ENCODE measurements at regions not wholly inside any gene's neighbourhood (a gene's known extent, or its start where the extent isn't known, plus 50 kb on each side); places are given as distances from the start of the nearest gene placed in this dataset.

DNA sequence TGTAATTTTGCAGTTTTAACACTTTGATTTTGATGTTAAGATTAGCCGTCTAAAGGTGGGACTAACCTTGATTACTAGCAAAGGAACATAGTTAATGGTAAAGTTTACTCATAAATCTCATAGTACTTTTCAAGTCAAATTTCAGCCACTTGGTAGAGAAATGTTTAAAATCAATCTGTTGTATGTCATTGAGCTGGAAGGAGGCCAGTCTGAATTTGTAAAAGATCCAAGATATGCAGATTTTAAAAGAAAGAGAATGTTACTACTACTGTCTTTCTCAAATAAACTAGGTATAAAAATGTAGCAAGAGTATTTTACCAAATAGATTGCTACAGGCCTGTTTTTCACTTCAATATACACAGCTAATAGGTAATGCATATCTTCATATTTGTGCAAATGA is 600.8 kb upstream of the SEL1L start:
- no peak overlapping the region for H3K27ac Mint-ChIP-seq
- no peaks in the 10 kb centered on the region for H3K4me1 Mint-ChIP-seq
- no peaks in the 10 kb centered on the region for H3K36me3 Mint-ChIP-seq (ENCODE audit: low read depth)
- no peaks in the 10 kb centered on the region for H3K27me3 Mint-ChIP-seq
- POLR2A ChIA-PET = no interaction called here
- no peak for DNase-seq
- no peak overlapping the region for H3K4me3 Mint-ChIP-seq
- CTCF ChIA-PET = no interaction called here
- ATAC-seq = no peak
- peaks cover 8% of the 10 kb centered on the region for H3K9me3 Mint-ChIP-seq (ENCODE audit: low read depth)
- intact Hi-C loops (cut with DNase I, micrococcal nuclease) = no loop called here

DNA sequence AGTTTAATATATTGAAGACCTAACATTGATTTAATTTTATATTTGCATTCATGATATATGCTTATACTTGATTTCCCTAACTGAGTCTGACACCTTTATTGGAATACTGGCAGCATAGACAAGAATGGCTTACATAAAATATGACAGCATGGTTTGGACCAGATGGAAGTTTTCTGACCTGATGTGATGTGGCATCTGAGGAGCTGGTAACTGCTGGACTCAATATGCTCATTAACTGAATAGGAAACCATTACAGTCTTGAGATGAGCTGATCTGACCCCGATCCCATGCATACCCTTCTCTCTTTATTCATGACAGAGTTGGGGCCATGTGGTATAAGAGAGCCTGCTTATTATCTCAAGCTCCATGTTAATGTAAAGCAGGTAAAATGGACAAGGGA is 604.8 kb upstream of the SEL1L start:
- intact Hi-C loops (cut with DNase I, micrococcal nuclease) = no loop called here
- Mint-ChIP-seq H3K27me3 (no peaks in the 10 kb centered on the region), H3K9me3 (ENCODE audit: low read depth) (peaks cover 14% of the 10 kb centered on the region), H3K27ac (no peak overlapping the region), H3K4me1 (no peaks in the 10 kb centered on the region), H3K4me3 (no peak overlapping the region), H3K36me3 (ENCODE audit: low read depth) (peaks cover 1% of the 10 kb centered on the region)
- DNase-seq = no peak
- POLR2A ChIA-PET = no interaction called here
- CTCF ChIA-PET = no interaction called here
- ATAC-seq = no peak

DNA sequence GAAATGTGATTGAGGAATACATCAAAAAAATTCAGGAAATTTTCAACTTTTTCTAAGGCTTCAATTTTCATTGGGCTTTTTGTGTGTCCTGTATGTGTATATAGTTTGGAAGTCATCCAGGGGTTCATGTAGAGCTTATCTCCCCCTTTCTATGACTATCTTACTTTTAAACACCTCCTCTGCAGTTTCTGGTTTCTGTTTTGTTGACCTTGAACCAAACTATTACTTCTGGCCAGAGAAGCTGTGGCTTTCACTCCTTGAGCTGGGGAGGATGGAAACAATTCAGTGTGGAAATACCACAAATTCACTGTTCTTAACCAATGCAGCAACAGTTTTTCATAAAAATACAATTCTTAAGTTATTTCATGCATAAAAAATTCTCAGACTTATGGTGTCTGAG is 613.2 kb upstream of the SEL1L start:
- ChIA-PET CTCF (no interaction called here), POLR2A (no interaction called here)
- no peak for DNase-seq
- H3K4me1 Mint-ChIP-seq = no peaks in the 10 kb centered on the region
- H3K4me3 Mint-ChIP-seq = no peak overlapping the region
- no peak for ATAC-seq
- H3K36me3 Mint-ChIP-seq (ENCODE audit: low read depth) = no peaks in the 10 kb centered on the region
- intact Hi-C loops (cut with DNase I, micrococcal nuclease) = no loop called here
- H3K9me3 Mint-ChIP-seq (ENCODE audit: low read depth) = peaks cover 3% of the 10 kb centered on the region
- H3K27me3 Mint-ChIP-seq = no peaks in the 10 kb centered on the region
- no peak overlapping the region for H3K27ac Mint-ChIP-seq

DNA sequence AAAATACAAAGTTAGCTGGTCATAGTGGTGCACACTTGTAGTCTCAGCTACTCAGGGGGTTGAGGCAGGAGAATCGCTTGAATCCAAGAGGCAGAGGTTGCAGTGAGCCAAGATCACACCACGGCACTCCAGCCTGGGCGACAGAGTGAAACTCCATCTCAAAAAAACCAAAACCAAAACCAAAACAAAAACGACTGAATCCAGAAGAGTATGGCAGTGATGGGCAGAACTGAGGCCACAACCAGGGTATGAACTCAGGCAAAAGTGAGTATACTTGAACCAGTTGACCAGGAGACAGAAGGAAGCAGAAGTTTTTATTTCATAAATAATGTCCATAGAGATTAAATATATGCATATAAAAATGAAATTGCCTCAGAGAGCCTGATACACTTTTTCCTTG is 620.0 kb upstream of the SEL1L start:
- Mint-ChIP-seq H3K4me3 (no peak overlapping the region), H3K36me3 (ENCODE audit: low read depth) (no peaks in the 10 kb centered on the region), H3K27ac (no peak overlapping the region), H3K27me3 (no peaks in the 10 kb centered on the region), H3K4me1 (no peaks in the 10 kb centered on the region), H3K9me3 (ENCODE audit: low read depth) (no peaks in the 10 kb centered on the region)
- intact Hi-C loops (cut with DNase I, micrococcal nuclease) = no loop called here
- ChIA-PET POLR2A (no interaction called here), CTCF (no interaction called here)
- DNase-seq (no peak), ATAC-seq (no peak)

DNA sequence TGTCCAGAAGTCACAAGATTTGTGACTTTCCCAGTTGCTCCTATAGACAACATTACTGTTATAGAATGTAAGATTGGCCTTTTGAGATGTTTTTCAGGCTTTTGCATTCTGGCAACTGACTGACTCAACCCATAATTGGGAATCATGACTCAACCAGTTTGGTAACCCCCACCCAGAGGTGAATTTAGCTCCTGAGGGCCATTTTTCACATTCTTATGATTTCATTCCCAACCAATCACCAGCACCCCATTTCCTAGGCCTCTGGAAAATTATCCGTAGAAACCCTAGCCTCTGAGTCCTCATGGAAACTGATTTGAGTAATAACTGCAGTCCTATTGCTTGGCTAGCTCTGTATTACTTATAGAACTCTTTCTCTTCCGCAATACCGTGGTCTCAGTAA is 626.0 kb upstream of the SEL1L start:
- ATAC-seq = no peak
- Mint-ChIP-seq H3K4me3 (no peak overlapping the region), H3K4me1 (no peaks in the 10 kb centered on the region), H3K36me3 (ENCODE audit: low read depth) (no peaks in the 10 kb centered on the region), H3K9me3 (ENCODE audit: low read depth) (peaks cover 9% of the 10 kb centered on the region), H3K27ac (no peak overlapping the region), H3K27me3 (no peaks in the 10 kb centered on the region)
- intact Hi-C loops (cut with DNase I, micrococcal nuclease) = no loop called here
- ChIA-PET CTCF (interaction anchor here (0.6 kb wide), 1 partner anchor 32 kb away, joined by 3 read pairs; no protein-coding TSS in a partner anchor), POLR2A (no interaction called here)
- no peak for DNase-seq

DNA sequence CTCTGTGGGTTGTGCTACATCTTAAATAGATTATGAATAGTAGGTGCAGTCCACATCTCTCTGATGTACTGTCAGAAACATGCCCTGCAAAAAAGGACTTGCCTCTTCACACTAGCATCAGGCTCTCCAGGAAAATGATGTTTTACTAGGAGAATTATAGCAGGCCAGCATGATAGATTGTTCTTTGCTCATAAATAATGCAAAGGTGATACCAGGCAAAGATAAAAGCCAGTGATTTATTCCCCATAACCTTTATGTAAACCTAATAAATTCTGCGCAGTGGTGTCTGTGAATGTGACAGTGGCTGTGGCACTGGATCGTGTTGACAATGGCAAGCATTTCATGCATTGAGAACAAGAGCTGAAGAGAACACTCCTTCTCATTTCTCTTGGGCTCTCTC is 646.5 kb upstream of the SEL1L start:
- Mint-ChIP-seq H3K4me1 (no peaks in the 10 kb centered on the region), H3K27ac (no peak overlapping the region), H3K9me3 (ENCODE audit: low read depth) (peaks cover 4% of the 10 kb centered on the region), H3K27me3 (no peaks in the 10 kb centered on the region), H3K36me3 (ENCODE audit: low read depth) (no peaks in the 10 kb centered on the region), H3K4me3 (no peak overlapping the region)
- DNase-seq (no peak), ATAC-seq (no peak)
- POLR2A ChIA-PET = no interaction called here
- CTCF ChIA-PET = no interaction called here
- intact Hi-C loops (cut with DNase I, micrococcal nuclease) = no loop called here

DNA sequence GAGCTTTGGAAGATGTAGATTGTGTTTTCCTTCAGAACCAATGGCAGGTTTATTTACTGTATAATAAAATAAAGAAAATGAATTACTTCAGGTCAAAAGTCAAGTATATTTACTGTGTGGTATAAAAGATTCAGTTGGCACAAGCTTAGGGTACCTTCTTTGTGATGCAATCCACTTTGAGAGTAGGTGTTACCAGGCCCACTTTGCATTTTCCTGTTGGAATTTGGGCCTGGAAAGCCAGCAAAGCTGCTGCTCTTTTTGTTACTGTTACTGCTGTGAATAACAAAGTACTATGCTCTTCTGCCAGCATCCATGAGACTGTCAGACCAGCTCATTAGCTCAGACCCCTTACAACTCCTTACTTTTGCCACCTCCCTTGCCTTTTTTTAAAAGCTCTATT is 649.0 kb upstream of the SEL1L start:
- Mint-ChIP-seq H3K4me3 (no peak overlapping the region), H3K27me3 (no peaks in the 10 kb centered on the region), H3K36me3 (ENCODE audit: low read depth) (no peaks in the 10 kb centered on the region), H3K4me1 (no peaks in the 10 kb centered on the region), H3K9me3 (ENCODE audit: low read depth) (peaks cover 10% of the 10 kb centered on the region), H3K27ac (no peak overlapping the region)
- no peak for DNase-seq
- intact Hi-C loops (cut with DNase I, micrococcal nuclease) = no loop called here
- no peak for ATAC-seq
- POLR2A ChIA-PET = no interaction called here
- CTCF ChIA-PET = no interaction called here

DNA sequence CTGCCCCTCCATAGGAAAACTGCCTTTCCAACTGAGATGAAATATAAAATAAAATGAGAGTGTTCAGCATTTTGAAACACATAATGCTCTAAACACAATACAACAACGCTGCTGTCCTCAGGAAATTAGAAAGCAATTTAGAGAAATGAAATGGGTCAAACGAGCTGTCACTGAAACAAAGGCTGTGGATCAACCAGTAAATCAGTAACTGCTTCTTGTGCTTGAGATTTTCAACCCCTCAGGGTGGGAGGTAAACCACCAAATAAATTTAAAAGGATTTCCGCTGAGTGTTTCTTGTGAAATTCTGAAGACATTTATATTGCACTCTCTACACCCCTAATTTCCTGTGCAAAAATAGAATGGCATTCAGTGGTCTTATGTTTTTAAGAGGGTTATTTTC is 657.1 kb upstream of the SEL1L start:
- ChIA-PET CTCF (no interaction called here), POLR2A (no interaction called here)
- DNase-seq (no peak), ATAC-seq (no peak)
- intact Hi-C loops (cut with DNase I, micrococcal nuclease) = no loop called here
- Mint-ChIP-seq H3K36me3 (ENCODE audit: low read depth) (no peaks in the 10 kb centered on the region), H3K4me1 (no peaks in the 10 kb centered on the region), H3K27ac (no peak overlapping the region), H3K9me3 (ENCODE audit: low read depth) (peaks cover 13% of the 10 kb centered on the region), H3K4me3 (no peak overlapping the region), H3K27me3 (no peaks in the 10 kb centered on the region)

DNA sequence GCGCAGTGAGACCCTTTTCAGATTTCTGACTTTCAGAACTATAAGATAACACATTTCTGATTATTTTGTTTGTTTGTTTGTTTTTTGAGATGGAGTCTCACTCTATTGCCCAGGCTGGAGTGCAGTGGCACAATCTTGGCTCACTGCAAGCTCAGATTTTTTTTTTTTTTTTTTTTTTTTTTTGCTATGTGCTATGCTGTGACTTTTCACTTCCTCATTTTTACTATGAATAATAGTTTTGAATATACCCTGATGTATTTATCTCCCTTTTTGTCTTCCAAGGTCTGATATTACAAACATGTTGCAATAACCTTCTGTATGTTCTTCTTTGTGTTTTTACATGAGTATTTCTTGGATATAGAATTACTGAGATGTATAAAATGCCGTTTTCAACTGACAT is 658.7 kb upstream of the SEL1L start:
- intact Hi-C loops (cut with DNase I, micrococcal nuclease) = no loop called here
- CTCF ChIA-PET = no interaction called here
- peaks cover 6% of the 10 kb centered on the region for H3K9me3 Mint-ChIP-seq (ENCODE audit: low read depth)

DNA sequence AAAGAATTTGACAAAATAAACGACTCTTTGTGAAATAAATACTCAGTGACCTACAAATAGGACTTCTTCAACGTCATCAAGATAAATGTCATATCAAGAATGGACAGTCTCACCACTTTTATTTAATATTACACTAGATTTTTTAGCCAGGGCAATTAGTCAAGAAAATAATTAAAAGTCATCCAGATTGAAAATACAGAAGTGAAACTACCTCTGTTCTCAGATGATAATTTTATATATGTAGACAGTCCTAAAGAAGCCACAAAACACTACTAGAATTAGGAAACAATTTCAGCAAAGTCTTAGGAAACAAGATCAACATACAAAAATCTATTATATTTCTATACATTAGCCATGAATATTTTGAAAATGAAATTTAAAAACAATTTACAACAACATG is 689.6 kb upstream of the SEL1L start:
- intact Hi-C loops (cut with DNase I, micrococcal nuclease) = no loop called here
- ATAC-seq (no peak), DNase-seq (no peak)
- POLR2A ChIA-PET = no interaction called here
- Mint-ChIP-seq H3K27ac (no peak overlapping the region), H3K27me3 (no peaks in the 10 kb centered on the region), H3K4me1 (no peaks in the 10 kb centered on the region), H3K4me3 (no peak overlapping the region), H3K36me3 (ENCODE audit: low read depth) (no peaks in the 10 kb centered on the region), H3K9me3 (ENCODE audit: low read depth) (peaks cover 5% of the 10 kb centered on the region)
- CTCF ChIA-PET = no interaction called here

More for the DNA sequence above, 658.7 kb upstream of the SEL1L start:
- H3K27ac Mint-ChIP-seq = no peak overlapping the region
- H3K4me3 Mint-ChIP-seq = no peak overlapping the region
- no peak for DNase-seq
- POLR2A ChIA-PET = no interaction called here
- H3K4me1 Mint-ChIP-seq = no peaks in the 10 kb centered on the region
- H3K36me3 Mint-ChIP-seq (ENCODE audit: low read depth) = no peaks in the 10 kb centered on the region
- no peaks in the 10 kb centered on the region for H3K27me3 Mint-ChIP-seq
- ATAC-seq = no peak

DNA sequence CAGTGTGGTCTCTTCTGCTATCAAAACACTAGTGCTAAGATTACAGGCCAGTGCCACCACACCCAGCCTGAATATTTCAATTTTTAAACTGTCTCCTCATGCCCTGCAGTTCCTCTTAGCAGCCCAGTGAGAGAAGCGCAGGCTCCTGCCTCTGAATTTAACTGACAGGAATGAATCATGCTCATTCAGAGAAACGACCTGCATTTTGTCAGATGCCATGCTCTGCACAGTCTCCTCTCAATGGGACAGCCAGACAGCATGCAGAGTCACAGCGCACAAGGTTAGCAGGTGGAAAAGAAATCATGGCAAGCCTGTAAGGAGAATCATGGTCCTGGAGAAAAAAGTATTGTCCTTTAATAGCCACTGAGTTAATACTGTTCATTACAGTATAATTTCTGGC is 691.0 kb upstream of the SEL1L start:
- DNase-seq (no peak), ATAC-seq (no peak)
- Mint-ChIP-seq H3K4me3 (no peak overlapping the region), H3K27me3 (no peaks in the 10 kb centered on the region), H3K27ac (no peak overlapping the region), H3K36me3 (ENCODE audit: low read depth) (no peaks in the 10 kb centered on the region), H3K9me3 (ENCODE audit: low read depth) (peaks cover 5% of the 10 kb centered on the region), H3K4me1 (no peaks in the 10 kb centered on the region)
- POLR2A ChIA-PET = no interaction called here
- CTCF ChIA-PET = no interaction called here
- intact Hi-C loops (cut with DNase I, micrococcal nuclease) = no loop called here

DNA sequence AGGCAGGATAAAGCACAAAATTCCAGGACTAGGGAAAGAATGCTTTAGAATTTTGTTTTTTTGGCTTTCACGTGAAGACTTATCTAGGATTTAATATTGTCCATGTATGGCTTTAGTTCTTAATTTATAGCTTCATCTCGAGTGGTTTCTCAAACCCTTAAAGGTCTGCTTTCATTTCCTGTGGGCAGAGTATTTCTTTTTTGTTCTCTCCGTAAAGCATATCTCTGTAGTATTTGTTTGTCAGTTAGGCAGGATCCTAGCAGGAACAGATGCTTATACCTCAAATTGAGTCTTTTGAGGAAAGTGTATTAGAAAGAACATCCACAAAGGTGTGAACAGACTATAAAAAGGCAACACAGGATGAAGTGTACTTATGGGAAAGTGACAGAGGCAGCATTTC is 697.1 kb upstream of the SEL1L start:
- Mint-ChIP-seq H3K36me3 (ENCODE audit: low read depth) (no peaks in the 10 kb centered on the region), H3K4me3 (no peak overlapping the region), H3K4me1 (no peaks in the 10 kb centered on the region), H3K27me3 (no peaks in the 10 kb centered on the region), H3K9me3 (ENCODE audit: low read depth) (peaks cover 8% of the 10 kb centered on the region), H3K27ac (no peak overlapping the region)
- DNase-seq = no peak
- POLR2A ChIA-PET = no interaction called here
- CTCF ChIA-PET = no interaction called here
- intact Hi-C loops (cut with DNase I, micrococcal nuclease) = no loop called here
- ATAC-seq = no peak

DNA sequence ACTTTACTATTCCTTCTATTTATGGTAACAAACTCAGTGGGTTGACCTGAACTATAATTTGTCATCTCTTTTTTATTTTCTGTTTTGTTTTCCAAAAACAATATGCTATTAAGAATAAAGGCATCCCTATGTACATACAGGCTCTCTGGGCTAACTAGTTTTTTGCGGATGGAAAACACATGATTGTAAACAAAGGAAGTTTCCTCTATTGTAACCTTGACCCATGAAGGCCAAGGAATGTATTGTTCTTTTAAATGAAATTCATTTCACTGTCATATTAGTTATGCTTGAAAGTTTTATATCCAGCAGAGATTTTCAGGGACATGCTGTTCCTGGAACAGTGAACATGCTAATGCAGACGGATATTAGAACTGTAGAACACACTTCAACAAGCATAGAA is 705.0 kb upstream of the SEL1L start:
- DNase-seq (no peak), ATAC-seq (no peak)
- Mint-ChIP-seq H3K4me3 (no peak overlapping the region), H3K27me3 (no peaks in the 10 kb centered on the region), H3K36me3 (ENCODE audit: low read depth) (no peaks in the 10 kb centered on the region), H3K9me3 (ENCODE audit: low read depth) (peaks cover 18% of the 10 kb centered on the region), H3K4me1 (no peaks in the 10 kb centered on the region), H3K27ac (no peak overlapping the region)
- ChIA-PET CTCF (no interaction called here), POLR2A (no interaction called here)
- intact Hi-C loops (cut with DNase I, micrococcal nuclease) = no loop called here
